Kidney glomerular epithelial cell (primary cell): ENCODE measurements at regions not wholly inside any gene's neighbourhood (a gene's known extent, or its start where the extent isn't known, plus 50 kb on each side); places are given as distances from the start of the nearest gene placed in this dataset.
A peak's percentile ranks its signal among the peaks of the same experiment; 100 is the strongest.

Experiments
- DNase-seq: peaks from one replicate; lab custom pipeline; 2025; lab: John Stamatoyannopoulos, UW

GRCh38 chr5:105817914-105818313 is 1852.8 kb downstream of the EFNA5 start:
- no peak for DNase-seq

GRCh38 chr5:105817416-105817815 is 1853.3 kb downstream of the EFNA5 start:
- DNase-seq: no peak

DNA sequence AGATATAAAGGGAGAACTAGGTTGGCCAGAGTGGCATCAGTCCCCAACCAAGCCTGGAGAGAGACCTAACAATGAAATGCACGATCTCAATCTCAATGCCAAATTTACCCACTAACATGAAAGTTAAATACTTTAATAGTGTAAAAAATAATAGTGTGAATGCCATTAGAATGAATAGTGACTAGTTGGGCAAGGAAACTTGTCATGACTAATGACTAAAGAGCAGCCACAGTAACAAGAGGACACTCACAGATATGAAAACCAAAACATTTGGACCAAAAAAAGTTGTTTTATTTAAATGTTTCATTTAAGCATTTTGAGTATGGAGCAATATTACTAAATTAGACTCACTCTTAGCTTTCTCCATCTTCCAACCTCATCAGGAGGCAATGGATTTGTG is 1853.8 kb downstream of the EFNA5 start:
- no peak for DNase-seq

- no peak for DNase-seq
Observed at GRCh38 chr5:105812304-105812703, 1858.4 kb downstream of the EFNA5 start.

- DNase-seq: no peak
Observed at GRCh38 chr5:105807951-105808350, 1862.8 kb downstream of the EFNA5 start.

GRCh38 chr5:105807290-105807689 is 1863.4 kb downstream of the EFNA5 start:
- no peak for DNase-seq

DNA sequence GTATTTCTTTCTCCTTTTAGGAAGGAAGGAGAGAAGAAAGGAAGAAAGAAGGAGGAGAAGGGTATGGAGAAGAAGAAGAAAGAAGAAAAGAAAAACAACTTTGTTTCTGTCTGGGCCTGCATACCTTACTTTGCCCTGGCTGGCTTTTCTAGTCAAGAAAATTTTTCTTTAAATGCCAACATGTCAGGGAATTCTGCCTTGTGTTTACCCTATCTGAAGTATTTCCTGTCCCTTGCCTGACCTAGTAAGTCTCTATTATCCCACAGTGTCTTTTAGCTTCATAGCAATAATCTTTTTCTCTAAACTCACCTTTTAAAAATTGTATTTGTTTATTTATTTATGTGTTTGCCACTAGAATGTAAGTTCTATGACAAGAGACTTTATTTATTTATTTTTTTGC is 1864.1 kb downstream of the EFNA5 start:
- DNase-seq: no peak

GRCh38 chr5:105803431-105803830 is 1867.3 kb downstream of the EFNA5 start:
- DNase-seq: no peak

DNA sequence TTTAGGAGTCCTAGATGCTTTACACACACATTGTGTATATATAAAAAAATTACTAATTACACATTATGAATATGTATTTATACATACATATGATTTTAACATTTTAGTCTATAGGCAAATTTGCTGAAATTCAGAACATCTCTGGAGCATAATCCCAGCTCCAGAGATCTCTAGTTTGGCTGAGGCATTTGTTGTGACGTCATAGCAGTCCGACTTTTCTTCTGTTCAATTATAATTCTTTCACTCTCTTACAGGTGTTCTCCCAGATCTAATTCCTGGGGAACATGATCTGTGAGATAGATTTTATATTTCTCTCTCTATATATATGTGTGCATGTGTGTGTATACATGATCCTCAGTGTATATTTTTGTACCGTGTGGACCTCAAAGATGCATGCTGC is 1876.2 kb downstream of the EFNA5 start:
- DNase-seq: no peak

- DNase-seq: peak; percentile 33
Observed at GRCh38 chr5:105789246-105789645, 1881.5 kb downstream of the EFNA5 start.

DNA sequence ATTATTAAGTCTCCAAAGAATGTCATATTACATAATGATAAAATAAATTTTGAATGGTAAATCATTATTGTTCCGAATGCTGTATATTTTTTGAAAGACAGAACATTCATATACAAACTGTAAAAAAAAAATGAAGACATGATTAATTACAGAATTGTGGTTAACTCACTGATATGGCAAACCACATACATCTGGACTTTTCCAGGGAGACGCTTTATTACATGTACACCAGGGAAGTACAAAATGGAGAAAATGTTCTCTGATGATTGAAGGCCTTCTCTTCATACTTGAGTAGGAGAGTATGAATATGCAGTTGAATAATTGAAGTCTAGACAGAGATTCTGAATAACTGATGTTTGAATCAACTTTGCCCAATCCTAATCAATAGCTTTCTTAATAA is 1886.9 kb downstream of the EFNA5 start:
- DNase-seq: no peak

- peak; percentile 7 for DNase-seq
Observed at GRCh38 chr5:105782501-105782900, 1888.2 kb downstream of the EFNA5 start.

GRCh38 chr5:105773241-105773640 is 1897.5 kb downstream of the EFNA5 start:
- no peak for DNase-seq

DNA sequence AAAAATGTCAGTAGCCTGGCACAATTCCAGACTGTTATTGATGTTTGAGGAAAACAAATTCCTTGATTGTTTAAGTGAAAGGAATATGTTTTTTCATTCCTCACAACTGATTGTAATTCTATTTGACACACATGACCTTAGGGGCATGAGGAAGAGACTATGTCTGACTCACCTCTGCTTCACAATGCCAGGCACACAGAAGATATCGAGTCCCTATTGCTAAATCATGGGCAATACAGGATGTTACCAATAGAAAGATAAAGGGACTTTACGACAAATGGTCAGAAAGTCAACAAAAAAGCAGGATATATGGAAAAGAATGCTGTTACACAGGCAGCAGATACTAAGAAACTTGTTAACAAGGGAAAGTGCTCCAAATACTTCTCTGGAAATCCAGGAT is 1903.5 kb downstream of the EFNA5 start:
- no peak for DNase-seq

DNA sequence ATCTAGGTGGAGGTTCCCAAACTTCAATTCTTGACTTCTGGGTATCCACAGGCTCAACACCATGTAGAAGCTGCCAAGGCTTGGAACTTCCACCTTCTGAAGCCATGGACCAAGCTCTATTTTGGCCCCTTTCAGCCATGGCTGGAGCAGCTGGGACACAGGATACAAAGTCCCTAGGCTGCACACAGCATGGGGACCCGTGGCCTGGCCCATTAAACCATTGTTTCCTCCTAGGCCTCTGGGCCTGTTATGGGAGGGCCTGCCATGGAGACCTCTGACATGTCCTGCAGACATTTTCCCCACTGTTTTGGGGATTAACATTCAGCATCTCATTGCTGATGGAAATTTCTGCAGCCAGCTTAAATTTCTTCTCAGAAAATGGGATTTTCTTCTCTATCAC is 1908.0 kb downstream of the EFNA5 start:
- no peak for DNase-seq

DNA sequence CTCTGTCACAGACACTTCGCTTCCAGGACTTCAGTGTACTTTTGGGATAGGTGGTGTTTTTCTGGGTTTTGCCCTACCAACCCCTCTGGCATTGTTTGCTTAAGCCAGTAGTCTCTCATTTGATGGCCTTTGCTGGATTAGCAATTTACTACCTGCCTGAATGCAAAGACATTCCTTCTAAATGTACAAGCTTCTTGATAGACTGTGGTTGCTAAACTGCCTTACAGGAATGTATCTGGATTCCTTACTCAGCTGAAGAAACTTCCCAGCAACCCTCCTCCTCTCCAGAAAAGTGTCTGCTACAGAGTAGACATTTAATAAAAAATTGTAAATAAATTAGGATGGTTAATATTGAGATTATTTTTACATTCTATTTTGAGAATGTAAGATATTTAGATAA is 1916.7 kb downstream of the EFNA5 start:
- DNase-seq: peak; percentile 73

DNA sequence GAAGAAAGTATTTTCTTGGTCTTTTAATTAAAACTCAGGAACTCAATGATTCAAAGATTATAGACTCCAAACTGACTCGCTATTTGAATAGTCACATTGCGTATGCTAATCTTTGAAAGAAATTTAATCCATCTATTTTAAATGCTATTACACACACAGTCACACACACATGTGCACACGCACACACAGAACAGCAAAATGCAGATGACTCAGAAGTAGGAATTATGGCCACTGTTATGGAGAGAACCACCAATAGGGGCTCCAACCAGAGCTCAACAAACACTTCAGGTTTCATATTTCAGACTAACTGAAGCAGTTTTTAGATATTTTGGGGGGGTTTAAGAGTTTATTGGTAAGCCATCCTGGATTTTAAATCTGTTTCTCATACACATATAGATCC is 1917.9 kb downstream of the EFNA5 start:
- peak; percentile 37 for DNase-seq

- peak; percentile 73 for DNase-seq
Observed at GRCh38 chr5:105751908-105752307, 1918.8 kb downstream of the EFNA5 start.

- peak; percentile 29 for DNase-seq
Observed at GRCh38 chr5:105745111-105745510, 1925.6 kb downstream of the EFNA5 start.

- no peak for DNase-seq
Observed at GRCh38 chr5:105740242-105740641, 1930.5 kb downstream of the EFNA5 start.

- no peak for DNase-seq
Observed at GRCh38 chr5:105739732-105740131, 1931.0 kb downstream of the EFNA5 start.

- no peak for DNase-seq
Observed at GRCh38 chr5:105735704-105736103, 1935.0 kb downstream of the EFNA5 start.

DNA sequence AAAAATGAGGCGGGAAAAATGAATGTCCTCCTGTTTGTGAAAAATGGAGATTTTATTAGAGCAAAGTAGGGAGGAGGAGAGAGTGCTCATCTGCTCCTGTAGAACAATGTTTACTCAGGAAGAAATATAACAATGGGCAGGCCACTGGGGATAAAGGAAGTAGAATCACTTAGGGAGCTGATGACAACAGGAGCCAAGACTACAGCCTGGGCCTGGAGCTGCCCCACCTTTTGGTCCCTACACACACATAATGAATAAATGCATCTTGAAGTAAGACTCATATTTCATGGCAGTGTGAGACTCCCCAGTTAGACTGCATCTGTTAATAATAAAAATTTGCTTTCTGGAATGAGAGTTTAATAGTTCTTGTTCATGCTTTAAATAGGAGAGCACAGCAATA is 1939.8 kb downstream of the EFNA5 start:
- peak; percentile 5 for DNase-seq

- no peak for DNase-seq
Observed at GRCh38 chr5:105726093-105726492, 1944.6 kb downstream of the EFNA5 start.

DNA sequence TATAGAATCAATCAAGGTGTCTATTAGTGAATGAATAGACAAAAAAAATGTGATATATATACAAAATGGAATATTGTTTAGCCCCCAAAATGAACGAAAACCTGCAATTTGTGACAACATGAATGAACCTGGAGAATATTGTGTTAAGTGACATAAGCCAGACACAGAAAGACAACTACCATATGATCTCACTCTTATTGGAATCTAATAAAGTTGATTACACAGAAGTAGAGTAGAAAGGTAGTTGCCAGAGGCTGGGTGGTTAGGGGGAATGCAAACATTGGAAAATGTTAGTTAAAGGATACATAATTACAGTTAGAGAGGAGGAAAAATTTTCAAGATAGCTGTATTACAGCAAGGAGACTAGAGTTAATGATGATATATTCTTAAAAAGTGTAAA is 1962.3 kb downstream of the EFNA5 start:
- DNase-seq: no peak
